ENCODE measurements at regions not wholly inside any gene's neighbourhood (a gene's known extent, or its start where the extent isn't known, plus 50 kb on each side); places are given as distances from the start of the nearest gene placed in this dataset.

DNA sequence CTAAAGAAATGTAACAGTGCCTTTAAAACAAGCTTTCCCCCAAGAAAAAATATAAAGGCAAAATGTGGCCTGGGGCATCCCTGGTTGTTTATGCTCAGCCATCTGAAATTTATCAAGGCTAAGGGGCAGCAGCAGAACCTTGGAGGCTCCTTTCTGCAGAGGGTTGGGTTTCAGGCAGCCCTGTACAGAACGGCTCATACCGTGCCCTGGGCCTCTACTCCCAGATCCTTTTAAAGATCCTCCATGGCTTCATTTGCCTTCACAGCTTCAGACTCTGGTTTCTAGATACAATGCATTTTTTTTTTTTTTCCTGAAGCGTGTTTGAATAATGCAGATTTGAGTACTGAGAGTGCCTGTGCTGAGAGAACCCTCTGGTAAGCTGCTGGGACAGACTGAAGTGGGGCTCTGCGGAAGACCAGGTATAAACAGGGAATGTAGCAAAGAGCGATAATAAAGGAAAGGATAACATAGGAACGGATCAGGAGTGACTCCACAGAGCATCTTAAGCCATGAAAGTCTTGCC, 172.7 kb downstream of the DIRAS2 start:
- TF ChIP-seq, protein P1, sequence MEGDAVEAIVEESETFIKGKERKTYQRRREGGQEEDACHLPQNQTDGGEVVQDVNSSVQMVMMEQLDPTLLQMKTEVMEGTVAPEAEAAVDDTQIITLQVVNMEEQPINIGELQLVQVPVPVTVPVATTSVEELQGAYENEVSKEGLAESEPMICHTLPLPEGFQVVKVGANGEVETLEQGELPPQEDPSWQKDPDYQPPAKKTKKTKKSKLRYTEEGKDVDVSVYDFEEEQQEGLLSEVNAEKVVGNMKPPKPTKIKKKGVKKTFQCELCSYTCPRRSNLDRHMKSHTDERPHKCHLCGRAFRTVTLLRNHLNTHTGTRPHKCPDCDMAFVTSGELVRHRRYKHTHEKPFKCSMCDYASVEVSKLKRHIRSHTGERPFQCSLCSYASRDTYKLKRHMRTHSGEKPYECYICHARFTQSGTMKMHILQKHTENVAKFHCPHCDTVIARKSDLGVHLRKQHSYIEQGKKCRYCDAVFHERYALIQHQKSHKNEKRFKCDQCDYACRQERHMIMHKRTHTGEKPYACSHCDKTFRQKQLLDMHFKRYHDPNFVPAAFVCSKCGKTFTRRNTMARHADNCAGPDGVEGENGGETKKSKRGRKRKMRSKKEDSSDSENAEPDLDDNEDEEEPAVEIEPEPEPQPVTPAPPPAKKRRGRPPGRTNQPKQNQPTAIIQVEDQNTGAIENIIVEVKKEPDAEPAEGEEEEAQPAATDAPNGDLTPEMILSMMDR (conservative IDR thresholded peaks at IDR 0.05 in 1 of 2, IDR thresholded peaks at IDR 0.05 in 1 of 2; ENCODE audit: extremely low read depth in 1 of 2, insufficient read depth in 1 of 2, low read depth in 1 of 2, low read length in 2 of 2), result no peak
- no peak for TF ChIP-seq EZH2 (IDR thresholded peaks at IDR 0.05; ENCODE audit: borderline replicate concordance, low read length)

All from mammary epithelial cell (primary cell).